GM12878 (cell line): ENCODE measurements at regions not wholly inside any gene's neighbourhood (a gene's known extent, or its start where the extent isn't known, plus 50 kb on each side); places are given as distances from the start of the nearest gene placed in this dataset.

Experiments used
- ATAC-seq: fragments of 200-7000 bp; cut with Tn5 transposase; 3 replicates; pipeline ENCODE4 v1.9.1; 2020; ENCODE audit warnings: mild to moderate bottlenecking, moderate library complexity
- BruUV-seq: library from RNA; stranded (reverse); fragments of 400-500 nt; replicated peaks from 2 replicates; lab custom pipeline; 2021; lab: Mats Ljungman, UMichigan
- CTCF ChIA-PET: fragments of 300-600 bp; sonication (Branson Sonifier 250); formaldehyde crosslinking; extraction: SDS; loops from one replicate; lab custom pipeline; 2021; ENCODE audit warnings: inconsistent platforms; lab: Yijun Ruan, JAX
- POLR2A ChIA-PET: fragments of 350-600 bp; formaldehyde crosslinking; extraction: SDS; loops from one replicate; lab custom pipeline; 2021; ENCODE audit warnings: inconsistent platforms; lab: Charles Lee
- RAD21 ChIA-PET: fragments of 300-600 bp; sonication (Branson Sonifier 250); formaldehyde crosslinking; loops from one replicate; lab custom pipeline; 2023; ENCODE audit warnings: antibody characterized with exemption; ENCODE audit not compliant: unreplicated experiment; lab: Charles Lee
- SMC1A ChIA-PET: fragments of 300-600 bp; sonication (Branson Sonifier 250); formaldehyde crosslinking; loops from one replicate; lab custom pipeline; 2023; ENCODE audit not compliant: unreplicated experiment, uncharacterized antibody; lab: Charles Lee
- DNase-seq: peaks from one replicate; pipeline ENCODE4 v3.0.0-alpha.2; 2011; ENCODE audit warnings: low read depth, low spot score
- FAIRE-seq: peaks from 3 replicates; lab custom pipeline; 2011; peaks lifted over from hg19 to GRCh38; lab: Jason Lieb, UNC
- H2AFZ ChIP-seq: 2 replicates; pipeline ENCODE4 v1.6.0; 2011; ENCODE audit warnings: low read depth, low read length, control low read depth; ENCODE audit not compliant: control insufficient read depth
- H3K27ac ChIP-seq: 2 replicates; pipeline ENCODE4 v1.5.1; 2011; ENCODE audit warnings: control low read depth; ENCODE audit not compliant: control insufficient read depth, insufficient read depth
- H3K27me3 ChIP-seq, 2 experiments: replicated peaks in 1 of 2; 2 replicates each; pipeline versions ENCODE4 v1.6.0 to v1.6.1; 2011; ENCODE audit warnings: low read length in 1 of 2; ENCODE audit not compliant: control insufficient read depth in 2 of 2, insufficient read depth in 2 of 2
- H3K36me3 ChIP-seq, 2 experiments: 2 replicates each; pipeline ENCODE4 v1.5.1; 2011; ENCODE audit warnings: low read length in 1 of 2; ENCODE audit not compliant: control insufficient read depth in 2 of 2, insufficient read depth in 2 of 2
- H3K4me1 ChIP-seq: 2 replicates; pipeline ENCODE4 v1.6.1; 2011; ENCODE audit warnings: mild to moderate bottlenecking, low read length, moderate library complexity, mixed read lengths; ENCODE audit not compliant: control insufficient read depth, insufficient read depth
- H3K4me2 ChIP-seq: 2 replicates; pipeline ENCODE4 v1.6.0; 2011; ENCODE audit warnings: control low read depth; ENCODE audit not compliant: control insufficient read depth, insufficient read depth
- H3K4me3 ChIP-seq: fragments of 200-600 bp; sonication (generic); 2 replicates; pipeline ENCODE4 v1.5.1; 2016
- H3K79me2 ChIP-seq: 2 replicates; pipeline ENCODE4 v1.6.0; 2011; ENCODE audit warnings: low read length; ENCODE audit not compliant: control insufficient read depth, insufficient read depth
- H3K9ac ChIP-seq: 2 replicates; pipeline ENCODE4 v1.8.0; 2011; ENCODE audit warnings: low read length, control low read depth, mixed read lengths; ENCODE audit not compliant: control insufficient read depth, insufficient read depth
- H3K9me3 ChIP-seq: replicated peaks from 3 replicates; pipeline ENCODE4 v1.5.1; 2011; ENCODE audit warnings: mild to moderate bottlenecking, low read length; ENCODE audit not compliant: control insufficient read depth, insufficient read depth
- H4K20me1 ChIP-seq: 2 replicates; pipeline ENCODE4 v1.6.0; 2011; ENCODE audit not compliant: control insufficient read depth, insufficient read depth
- BCL3 ChIP-seq: IDR thresholded peaks from 2 replicates; pipeline ENCODE4 v1.6.1; 2011; ENCODE audit warnings: borderline replicate concordance, low read depth, mild to moderate bottlenecking, moderate library complexity, low read length; ENCODE audit not compliant: insufficient read depth, poor library complexity, severe bottlenecking
- HDAC2 ChIP-seq: fragments of 200-600 bp; sonication (generic); IDR thresholded peaks from 2 replicates; pipeline ENCODE4 v1.6.1; 2017
- JUNB ChIP-seq: IDR thresholded peaks from 2 replicates; pipeline ENCODE4 v1.6.1; 2016; ENCODE audit warnings: antibody characterized with exemption, mild to moderate bottlenecking
- NKRF ChIP-seq: fragments of 450-650 bp; conservative IDR thresholded peaks from 2 replicates; pipeline ENCODE4 v1.6.1; 2017; ENCODE audit warnings: mild to moderate bottlenecking, moderate library complexity
- PRDM15 ChIP-seq: fragments of 450-650 bp; formaldehyde crosslinking; IDR thresholded peaks from 2 replicates; pipeline ENCODE4 v1.4.0; 2020; ENCODE audit warnings: mild to moderate bottlenecking, moderate library complexity
- SP1 ChIP-seq: IDR thresholded peaks from one replicate; pipeline ENCODE4 v1.6.1; 2011; ENCODE audit warnings: low read depth, low read length
- STAT3 ChIP-seq: IDR thresholded peaks from 2 replicates; pipeline ENCODE4 v1.6.1; 2011; ENCODE audit warnings: low read depth, low read length, improper control_type of control experiment
- ZNF274 ChIP-seq: IDR thresholded peaks from one replicate; pipeline ENCODE4 v1.8.0; 2011; ENCODE audit not compliant: insufficient read length, insufficient read depth
- WGBS: methylation state at CpG from one replicate; pipeline ENCODE4 v1.1.6; 2016; ENCODE audit warnings: low lambda C conversion rate; ENCODE audit not compliant: insufficient replicate concordance, insufficient coverage; ENCODE audit errors: missing lambda C conversion rate; 5-methylcytosine and 5-hydroxymethylcytosine counted together
- in situ Hi-C: fragments of 300-500 bp; cut with MboI; formaldehyde crosslinking; loops from 9 replicates; pipeline ENCODE4 v1.14.3; 2018; ENCODE audit warnings: mixed read lengths
- intact Hi-C: fragments of 100-400 bp; cut with micrococcal nuclease; formaldehyde crosslinking; loops from one replicate; pipeline ENCODE4 v1.14.2; 2022; ENCODE audit not compliant: unreplicated experiment

GRCh38 chr3:82676356-82677026 lies 915.0 kb upstream of the GBE1 start:
- no TSS peak for BruUV-seq
- Histone ChIP-seq H3K9me3 (no peaks in the 10 kb centered on the region), H3K4me2 (no peak overlapping the region), H3K79me2 (no peaks in the 10 kb centered on the region), H4K20me1 (no peaks in the 10 kb centered on the region), H3K9ac (no peak overlapping the region), H2AFZ (no peak overlapping the region), H3K4me3 (no peak overlapping the region), H3K36me3 (no peaks in the 10 kb centered on the region), H3K4me1 (no peaks in the 10 kb centered on the region), H3K27ac (no peak overlapping the region), H3K27me3 (no peaks in the 10 kb centered on the region)
- SMC1A ChIA-PET, result no interaction called here
- CTCF ChIA-PET, result interaction anchor here (0.6 kb wide), 1 partner anchor 766 kb away, joined by 3 read pairs; no protein-coding TSS in a partner anchor
- RAD21 ChIA-PET, result no interaction called here
- no peak for TF ChIP-seq NKRF
- TF ChIP-seq BCL3, result no peak
- TF ChIP-seq ZNF274, result no peak
- no peak for TF ChIP-seq PRDM15 (CRISPR knock-in tag)
- no peak for TF ChIP-seq SP1
- no peak for TF ChIP-seq HDAC2
- TF ChIP-seq JUNB, result peak; percentile 28; the same call in 1 of the 2 replicates
- no peak for TF ChIP-seq STAT3
- ATAC-seq, result no peak
- FAIRE-seq, result no peak
- POLR2A ChIA-PET, result no interaction called here
- intact Hi-C loops (no loop called here), in situ Hi-C loops (no loop called here)
- WGBS, result 87% methylated on average over 1 of the region's 1 CpG
- DNase-seq, result no peak
